Endothelial cell of umbilical vein (primary cell): ENCODE measurements at regions not wholly inside any gene's neighbourhood (a gene's known extent, or its start where the extent isn't known, plus 50 kb on each side); places are given as distances from the start of the nearest gene placed in this dataset.

Source experiments
- BruUV-seq: library from RNA; stranded (reverse); fragments of 400-500 nt; replicated peaks from 2 replicates; lab custom pipeline; 2021; lab: Mats Ljungman, UMichigan
- CTCF ChIA-PET: fragments of 300-600, 350-600 bp; sonication (Branson Sonifier 250); formaldehyde crosslinking; loops from one replicate; lab custom pipeline; 2021; ENCODE audit warnings: antibody characterized with exemption, inconsistent platforms; lab: Charles Lee
- POLR2A ChIA-PET: fragments of 300-600, 350-600 bp; sonication (Branson Sonifier 250); formaldehyde crosslinking; loops from one replicate; lab custom pipeline; 2021; ENCODE audit warnings: antibody characterized with exemption, inconsistent platforms; lab: Charles Lee
- DNase-seq: peaks from one replicate; pipeline ENCODE4 v3.0.0-alpha.2; 2011; ENCODE audit warnings: low read depth, low spot score
- FAIRE-seq: peaks from 2 replicates; lab custom pipeline; 2011; peaks lifted over from hg19 to GRCh38; lab: Jason Lieb, UNC
- H2AFZ ChIP-seq: 2 replicates; pipeline ENCODE4 v1.6.0; 2012; ENCODE audit warnings: low read depth, low read length, control low read depth, inconsistent platforms
- H3K27ac ChIP-seq: 2 replicates; pipeline ENCODE4 v1.5.1; 2011; ENCODE audit warnings: low read depth, mild to moderate bottlenecking, control low read depth, low read length, moderate library complexity; ENCODE audit not compliant: insufficient read depth
- H3K27me3 ChIP-seq, 2 experiments: 2 replicates each; pipeline versions ENCODE4 v1.6.0 to v1.6.1; 2011; ENCODE audit warnings: low read length in 2 of 2, mixed read lengths in 1 of 2; ENCODE audit not compliant: control insufficient read depth in 2 of 2, insufficient read depth in 2 of 2
- H3K36me3 ChIP-seq, 2 experiments: 2 replicates in 1 of 2; 3 replicates in 1 of 2; pipeline ENCODE4 v1.5.1; 2011; ENCODE audit warnings: low read length in 2 of 2, mild to moderate bottlenecking in 1 of 2, moderate library complexity in 1 of 2; ENCODE audit not compliant: control insufficient read depth in 2 of 2, insufficient read depth in 2 of 2; ENCODE audit errors: extremely low read depth in 1 of 2
- H3K4me1 ChIP-seq: 3 replicates; pipeline ENCODE4 v1.5.1; 2011; ENCODE audit warnings: mild to moderate bottlenecking, low read length; ENCODE audit not compliant: control insufficient read depth, insufficient read depth; ENCODE audit errors: extremely low read depth
- H3K4me2 ChIP-seq: 2 replicates; pipeline ENCODE4 v1.6.1; 2011; ENCODE audit warnings: low read length, control low read depth, mixed read lengths; ENCODE audit not compliant: insufficient read depth
- H3K4me3 ChIP-seq, 3 experiments: fragments of 200-600 bp in 1 of 3; sonication (generic), shearing (Covaris generic) in 1 of 3; replicated peaks in 1 of 3; 2 replicates each; pipeline ENCODE4 v1.5.1; 2011 to 2016; ENCODE audit warnings: control low read depth in 3 of 3, low read length in 3 of 3, mild to moderate bottlenecking in 2 of 3, inconsistent platforms in 1 of 3, low read depth in 1 of 3, moderate library complexity in 1 of 3; ENCODE audit not compliant: insufficient read depth in 1 of 3
- H3K79me2 ChIP-seq: 2 replicates; pipeline ENCODE4 v1.6.0; 2012; ENCODE audit warnings: low read length, inconsistent platforms; ENCODE audit not compliant: control insufficient read depth, insufficient read depth
- H3K9ac ChIP-seq: replicated peaks from 2 replicates; pipeline ENCODE3; 2011; ENCODE audit warnings: low read length, control low read depth; ENCODE audit not compliant: insufficient read depth; ENCODE audit errors: extremely low read depth
- H3K9me1 ChIP-seq: replicated peaks from 3 replicates; pipeline ENCODE4 v1.6.0; 2011; ENCODE audit warnings: mild to moderate bottlenecking, low read length; ENCODE audit not compliant: control insufficient read depth, insufficient read depth; ENCODE audit errors: extremely low read depth
- H3K9me3 ChIP-seq: replicated peaks from 2 replicates; pipeline ENCODE4 v1.5.1; 2012; ENCODE audit warnings: low read length, inconsistent platforms; ENCODE audit not compliant: control insufficient read depth, insufficient read depth
- H4K20me1 ChIP-seq: replicated peaks from 2 replicates; pipeline ENCODE3; 2011; ENCODE audit warnings: mild to moderate bottlenecking, low read length; ENCODE audit not compliant: control insufficient read depth, insufficient read depth; ENCODE audit errors: extremely low read depth
- EZH2 ChIP-seq: IDR thresholded peaks from 2 replicates; pipeline ENCODE4 v1.6.1; 2012; ENCODE audit warnings: borderline replicate concordance, low read depth, mild to moderate bottlenecking, moderate library complexity, low read length, inconsistent platforms; ENCODE audit not compliant: severe bottlenecking
- FOS ChIP-seq: IDR thresholded peaks from 2 replicates; pipeline ENCODE4 v1.6.1; 2011; ENCODE audit warnings: mild to moderate bottlenecking, low read length, moderate library complexity, borderline replicate concordance; ENCODE audit not compliant: insufficient read depth
- GATA2 ChIP-seq: IDR thresholded peaks from 2 replicates; pipeline ENCODE4 v1.7.0; 2011; ENCODE audit warnings: low read depth, mild to moderate bottlenecking, moderate library complexity, mixed read lengths, low read length; ENCODE audit not compliant: insufficient read length, insufficient read depth
- JUN ChIP-seq: IDR thresholded peaks from 2 replicates; pipeline ENCODE4 v1.6.1; 2011; ENCODE audit warnings: borderline replicate concordance, low read depth; ENCODE audit not compliant: insufficient read length, insufficient read depth
- MYC ChIP-seq: IDR thresholded peaks from one replicate; pipeline ENCODE4 v1.6.1; 2011; ENCODE audit warnings: mild to moderate bottlenecking, low read depth, low read length
- POLR2A ChIP-seq: IDR thresholded peaks from 2 replicates; pipeline ENCODE4 v1.6.1; 2012; ENCODE audit warnings: low read depth, mild to moderate bottlenecking, control low read depth, low read length
- POLR2AphosphoS5 ChIP-seq: IDR thresholded peaks from 2 replicates; pipeline ENCODE4 v1.6.1; 2012; ENCODE audit warnings: low read depth, mild to moderate bottlenecking, control low read depth, low read length, moderate library complexity; ENCODE audit not compliant: insufficient read depth
- dilution Hi-C: fragments of 300-500 bp; cut with MboI; formaldehyde crosslinking; loops from one replicate; pipeline ENCODE4 v1.15.0; 2019; ENCODE audit warnings: low sequenced_read_pairs; ENCODE audit not compliant: extremely low pct_ligation_motif_present
- intact Hi-C: fragments of 100-400 bp; cut with micrococcal nuclease; formaldehyde crosslinking; loops from one replicate; pipeline ENCODE4 v1.10.0; 2022
- TF ChIP-seq, protein P1 (sequence below), 2 donors: IDR thresholded peaks; 1 replicate in 1 of 2; 2 replicates in 1 of 2; pipeline ENCODE4 v1.5.1; 2011; ENCODE audit warnings: low read length in 2 of 2, mild to moderate bottlenecking in 2 of 2, moderate library complexity in 2 of 2, control low read depth in 1 of 2, inconsistent platforms in 1 of 2, low read depth in 1 of 2; ENCODE audit not compliant: insufficient read depth in 1 of 2; ENCODE audit errors: extremely low read depth in 1 of 2
- TF ChIP-seq, protein P2 (sequence below): IDR thresholded peaks from 2 replicates; pipeline ENCODE4 v1.6.1; 2011; ENCODE audit not compliant: insufficient read depth, insufficient read length

DNA sequence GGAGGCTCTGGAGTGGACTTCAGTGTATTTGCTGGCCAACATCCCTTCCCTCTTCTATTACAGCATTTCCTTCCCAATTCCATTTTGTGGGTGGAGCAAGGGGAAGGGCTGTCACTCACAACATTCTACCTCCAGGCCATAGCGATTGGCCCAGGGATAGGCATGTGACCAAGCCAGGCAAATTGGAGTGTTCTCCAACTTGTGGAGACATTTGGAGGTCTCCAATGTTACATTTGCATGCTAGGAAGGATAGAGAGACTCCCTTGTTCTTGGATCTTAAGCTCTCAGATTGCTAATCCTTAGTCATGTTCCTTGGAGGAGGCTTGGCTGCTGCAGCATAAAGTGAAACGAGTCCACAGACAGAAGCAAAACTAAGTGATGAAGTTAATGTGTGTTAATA, 95.6 kb upstream of the KIF5B start:
- H3K36me3 ChIP-seq: no peaks in the 10 kb centered on the region
- no peak overlapping the region for H3K4me2 ChIP-seq
- ChIA-PET POLR2A (no interaction called here), CTCF (no interaction called here)
- no peaks in the 10 kb centered on the region for H3K27me3 ChIP-seq
- DNase-seq (no peak), FAIRE-seq (no peak)
- no peak overlapping the region for H3K9ac ChIP-seq
- dilution Hi-C loops: no loop called here
- H3K9me1 ChIP-seq: no peaks in the 10 kb centered on the region
- peaks cover 34% of the 10 kb centered on the region for H3K4me1 ChIP-seq
- intact Hi-C loops: no loop called here
- no TSS peak for BruUV-seq
- H3K4me3 ChIP-seq: no peak overlapping the region
- H3K79me2 ChIP-seq: no peaks in the 10 kb centered on the region
- no peak overlapping the region for H3K27ac ChIP-seq
- no peaks in the 10 kb centered on the region for H3K9me3 ChIP-seq
- H4K20me1 ChIP-seq: no peaks in the 10 kb centered on the region
- TF ChIP-seq POLR2A (no peak), MYC (no peak), JUN (no peak), FOS (no peak), GATA2 (no peak), POLR2AphosphoS5 (no peak), EZH2 (no peak)
- TF ChIP-seq, protein P1, sequence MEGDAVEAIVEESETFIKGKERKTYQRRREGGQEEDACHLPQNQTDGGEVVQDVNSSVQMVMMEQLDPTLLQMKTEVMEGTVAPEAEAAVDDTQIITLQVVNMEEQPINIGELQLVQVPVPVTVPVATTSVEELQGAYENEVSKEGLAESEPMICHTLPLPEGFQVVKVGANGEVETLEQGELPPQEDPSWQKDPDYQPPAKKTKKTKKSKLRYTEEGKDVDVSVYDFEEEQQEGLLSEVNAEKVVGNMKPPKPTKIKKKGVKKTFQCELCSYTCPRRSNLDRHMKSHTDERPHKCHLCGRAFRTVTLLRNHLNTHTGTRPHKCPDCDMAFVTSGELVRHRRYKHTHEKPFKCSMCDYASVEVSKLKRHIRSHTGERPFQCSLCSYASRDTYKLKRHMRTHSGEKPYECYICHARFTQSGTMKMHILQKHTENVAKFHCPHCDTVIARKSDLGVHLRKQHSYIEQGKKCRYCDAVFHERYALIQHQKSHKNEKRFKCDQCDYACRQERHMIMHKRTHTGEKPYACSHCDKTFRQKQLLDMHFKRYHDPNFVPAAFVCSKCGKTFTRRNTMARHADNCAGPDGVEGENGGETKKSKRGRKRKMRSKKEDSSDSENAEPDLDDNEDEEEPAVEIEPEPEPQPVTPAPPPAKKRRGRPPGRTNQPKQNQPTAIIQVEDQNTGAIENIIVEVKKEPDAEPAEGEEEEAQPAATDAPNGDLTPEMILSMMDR (IDR thresholded peaks at IDR 0.05; ENCODE audit: extremely low read depth in 1 of 2, insufficient read depth in 1 of 2, low read depth in 1 of 2, low read length in 2 of 2): no peak
- TF ChIP-seq, protein P2, sequence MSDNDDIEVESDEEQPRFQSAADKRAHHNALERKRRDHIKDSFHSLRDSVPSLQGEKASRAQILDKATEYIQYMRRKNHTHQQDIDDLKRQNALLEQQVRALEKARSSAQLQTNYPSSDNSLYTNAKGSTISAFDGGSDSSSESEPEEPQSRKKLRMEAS: no peak
- H2AFZ ChIP-seq: no peak overlapping the region
